ENCODE measurements at regions not wholly inside any gene's neighbourhood (a gene's known extent, or its start where the extent isn't known, plus 50 kb on each side); places are given as distances from the start of the nearest gene placed in this dataset.
"Not testable (repeated sequence)": the region's sequence is repeated elsewhere in the genome, so short reads cannot be mapped to it uniquely, and the experiment has no call there.

- Mint-ChIP-seq H3K27me3 (peaks cover 34% of the 10 kb centered on the region), H3K36me3 (no peaks in the 10 kb centered on the region), H3K9me3 (peaks cover 0 to 4% (median 0%) of the 10 kb centered on the region in 7 donors), H3K4me3 (no peak overlapping the region), H3K27ac (no peak overlapping the region), H3K4me1 (peaks cover 0 to 6% (median 0%) of the 10 kb centered on the region in 4 donors)
- no peak overlapping the region for H3K27ac ChIP-seq (ENCODE audit: insufficient read depth, low read length, poor library complexity, severe bottlenecking)
- DNase-seq (no peak), ATAC-seq (ENCODE audit: low read depth in 2 of 2) (no peak)
- no peaks in the 10 kb centered on the region for H3K36me3 ChIP-seq (ENCODE audit: control insufficient read depth, insufficient read depth, low read length)
- no peaks in the 10 kb centered on the region for H3K9me3 ChIP-seq (ENCODE audit: control insufficient read depth in 2 of 2, low read length in 2 of 2)
- no peak overlapping the region for H3K4me3 ChIP-seq (ENCODE audit: low read depth, low read length)
- peaks cover 12% of the 10 kb centered on the region for H3K27me3 ChIP-seq (ENCODE audit: control insufficient read depth, insufficient read depth, low read length)
- no peaks in the 10 kb centered on the region for H3K4me1 ChIP-seq (ENCODE audit: control insufficient read depth, insufficient read depth, low read length, poor library complexity, severe bottlenecking)
Observed at GRCh38 chr12:105445649-105446048, 115.2 kb downstream of the C12orf75 start.

- H3K27me3 Mint-ChIP-seq = peaks cover 34% of the 10 kb centered on the region
- H3K27ac ChIP-seq (ENCODE audit: insufficient read depth, low read length, poor library complexity, severe bottlenecking); H3K27ac Mint-ChIP-seq; H3K36me3 Mint-ChIP-seq; H3K36me3 ChIP-seq (ENCODE audit: control insufficient read depth, insufficient read depth, low read length); H3K4me1 Mint-ChIP-seq; H3K4me3 ChIP-seq (ENCODE audit: low read depth, low read length); H3K4me1 ChIP-seq (ENCODE audit: control insufficient read depth, insufficient read depth, low read length, poor library complexity, severe bottlenecking); H3K4me3 Mint-ChIP-seq; ATAC-seq (ENCODE audit: low read depth in 2 of 2); DNase-seq; H3K9me3 ChIP-seq (ENCODE audit: control insufficient read depth in 2 of 2, low read length in 2 of 2); H3K9me3 Mint-ChIP-seq: not testable (repeated sequence)
- peaks cover 12% of the 10 kb centered on the region for H3K27me3 ChIP-seq (ENCODE audit: control insufficient read depth, insufficient read depth, low read length)
Observed at GRCh38 chr12:105446460-105446859, 116.0 kb downstream of the C12orf75 start.

- peaks cover 2% of the 10 kb centered on the region for H3K27me3 ChIP-seq (ENCODE audit: control insufficient read depth, insufficient read depth, low read length)
- peaks cover 30% of the 10 kb centered on the region for H3K27me3 Mint-ChIP-seq
Observed at GRCh38 chr12:105449431-105449830, 118.9 kb downstream of the C12orf75 start.

GRCh38 chr12:105451211-105451610 lies 120.7 kb downstream of the C12orf75 start:
- Mint-ChIP-seq H3K27ac (no peak overlapping the region), H3K4me1 (peaks cover 0 to 6% (median 0%) of the 10 kb centered on the region in 4 donors), H3K36me3 (no peaks in the 10 kb centered on the region), H3K4me3 (peak overlapping the region in 1 of 4 donors; percentile 7), H3K9me3 (peaks cover 0 to 2% (median 0%) of the 10 kb centered on the region in 7 donors), H3K27me3 (peaks cover 22% of the 10 kb centered on the region)
- H3K27me3 ChIP-seq (ENCODE audit: control insufficient read depth, insufficient read depth, low read length) = peaks cover 2% of the 10 kb centered on the region
- no peaks in the 10 kb centered on the region for H3K4me1 ChIP-seq (ENCODE audit: control insufficient read depth, insufficient read depth, low read length, poor library complexity, severe bottlenecking)
- H3K9me3 ChIP-seq (ENCODE audit: control insufficient read depth in 2 of 2, low read length in 2 of 2) = no peaks in the 10 kb centered on the region
- H3K4me3 ChIP-seq (ENCODE audit: low read depth, low read length) = no peak overlapping the region
- H3K27ac ChIP-seq (ENCODE audit: insufficient read depth, low read length, poor library complexity, severe bottlenecking) = no peak overlapping the region
- no peaks in the 10 kb centered on the region for H3K36me3 ChIP-seq (ENCODE audit: control insufficient read depth, insufficient read depth, low read length)
- DNase-seq = no peak
- no peak for ATAC-seq (ENCODE audit: low read depth in 2 of 2)

More at GRCh38 chr12:105449431-105449830, 118.9 kb downstream of the C12orf75 start:
- Mint-ChIP-seq H3K36me3 (no peaks in the 10 kb centered on the region), H3K4me3 (no peak overlapping the region), H3K9me3 (peaks cover 0 to 2% (median 0%) of the 10 kb centered on the region in 7 donors), H3K27ac (no peak overlapping the region), H3K4me1 (peaks cover 0 to 6% (median 0%) of the 10 kb centered on the region in 4 donors)
- no peaks in the 10 kb centered on the region for H3K4me1 ChIP-seq (ENCODE audit: control insufficient read depth, insufficient read depth, low read length, poor library complexity, severe bottlenecking)
- DNase-seq = no peak
- no peak for ATAC-seq (ENCODE audit: low read depth in 2 of 2)
- no peaks in the 10 kb centered on the region for H3K36me3 ChIP-seq (ENCODE audit: control insufficient read depth, insufficient read depth, low read length)
- H3K9me3 ChIP-seq (ENCODE audit: control insufficient read depth in 2 of 2, low read length in 2 of 2) = no peaks in the 10 kb centered on the region
- no peak overlapping the region for H3K27ac ChIP-seq (ENCODE audit: insufficient read depth, low read length, poor library complexity, severe bottlenecking)
- H3K4me3 ChIP-seq (ENCODE audit: low read depth, low read length) = no peak overlapping the region

GRCh38 chr12:105451798-105452197 lies 121.3 kb downstream of the C12orf75 start:
- H3K36me3 Mint-ChIP-seq = no peaks in the 10 kb centered on the region
- H3K9me3 Mint-ChIP-seq = peaks cover 0 to 2% (median 0%) of the 10 kb centered on the region in 7 donors
- no peaks in the 10 kb centered on the region for H3K36me3 ChIP-seq (ENCODE audit: control insufficient read depth, insufficient read depth, low read length)
- no peak overlapping the region for H3K4me3 Mint-ChIP-seq
- peaks cover 0 to 6% (median 0%) of the 10 kb centered on the region in 4 donors for H3K4me1 Mint-ChIP-seq
- DNase-seq = no peak
- no peaks in the 10 kb centered on the region for H3K9me3 ChIP-seq (ENCODE audit: control insufficient read depth in 2 of 2, low read length in 2 of 2)
- H3K27ac Mint-ChIP-seq = no peak overlapping the region
- no peak overlapping the region for H3K4me3 ChIP-seq (ENCODE audit: low read depth, low read length)
- H3K27me3 Mint-ChIP-seq = peaks cover 22% of the 10 kb centered on the region
- peaks cover 2% of the 10 kb centered on the region for H3K27me3 ChIP-seq (ENCODE audit: control insufficient read depth, insufficient read depth, low read length)
- H3K27ac ChIP-seq (ENCODE audit: insufficient read depth, low read length, poor library complexity, severe bottlenecking) = no peak overlapping the region
- ATAC-seq (ENCODE audit: low read depth in 2 of 2) = no peak
- H3K4me1 ChIP-seq (ENCODE audit: control insufficient read depth, insufficient read depth, low read length, poor library complexity, severe bottlenecking) = no peaks in the 10 kb centered on the region

GRCh38 chr12:105453316-105453715 lies 122.8 kb downstream of the C12orf75 start:
- Mint-ChIP-seq H3K36me3 (no peaks in the 10 kb centered on the region), H3K9me3 (peaks cover 0 to 2% (median 0%) of the 10 kb centered on the region in 7 donors), H3K27ac (no peak overlapping the region), H3K4me3 (no peak overlapping the region), H3K4me1 (peaks cover 0 to 6% (median 0%) of the 10 kb centered on the region in 4 donors), H3K27me3 (peaks cover 22% of the 10 kb centered on the region)
- Histone ChIP-seq H3K27me3 (ENCODE audit: control insufficient read depth, insufficient read depth, low read length) (peaks cover 2% of the 10 kb centered on the region), H3K9me3 (ENCODE audit: control insufficient read depth in 2 of 2, low read length in 2 of 2) (no peaks in the 10 kb centered on the region), H3K27ac (ENCODE audit: insufficient read depth, low read length, poor library complexity, severe bottlenecking) (no peak overlapping the region), H3K4me3 (ENCODE audit: low read depth, low read length) (no peak overlapping the region), H3K36me3 (ENCODE audit: control insufficient read depth, insufficient read depth, low read length) (no peaks in the 10 kb centered on the region), H3K4me1 (ENCODE audit: control insufficient read depth, insufficient read depth, low read length, poor library complexity, severe bottlenecking) (no peaks in the 10 kb centered on the region)
- DNase-seq (no peak), ATAC-seq (ENCODE audit: low read depth in 2 of 2) (no peak)

GRCh38 chr12:105454688-105455087 lies 124.2 kb downstream of the C12orf75 start:
- Histone ChIP-seq H3K27me3 (ENCODE audit: control insufficient read depth, insufficient read depth, low read length) (peaks cover 2% of the 10 kb centered on the region), H3K4me1 (ENCODE audit: control insufficient read depth, insufficient read depth, low read length, poor library complexity, severe bottlenecking) (no peaks in the 10 kb centered on the region), H3K4me3 (ENCODE audit: low read depth, low read length) (no peak overlapping the region), H3K9me3 (ENCODE audit: control insufficient read depth in 2 of 2, low read length in 2 of 2) (no peaks in the 10 kb centered on the region), H3K27ac (ENCODE audit: insufficient read depth, low read length, poor library complexity, severe bottlenecking) (no peak overlapping the region), H3K36me3 (ENCODE audit: control insufficient read depth, insufficient read depth, low read length) (no peaks in the 10 kb centered on the region)
- H3K4me1 Mint-ChIP-seq = no peaks in the 10 kb centered on the region
- DNase-seq (no peak), ATAC-seq (ENCODE audit: low read depth in 2 of 2) (no peak)
- H3K9me3 Mint-ChIP-seq = no peaks in the 10 kb centered on the region
- no peak overlapping the region for H3K4me3 Mint-ChIP-seq
- H3K27ac Mint-ChIP-seq = no peak overlapping the region
- H3K27me3 Mint-ChIP-seq = peaks cover 17% of the 10 kb centered on the region
- H3K36me3 Mint-ChIP-seq = no peaks in the 10 kb centered on the region

- Mint-ChIP-seq H3K36me3 (no peaks in the 10 kb centered on the region), H3K4me3 (no peak overlapping the region), H3K9me3 (no peaks in the 10 kb centered on the region), H3K27me3 (peaks cover 13% of the 10 kb centered on the region), H3K27ac (no peak overlapping the region), H3K4me1 (no peaks in the 10 kb centered on the region)
- Histone ChIP-seq H3K4me3 (ENCODE audit: low read depth, low read length) (no peak overlapping the region), H3K36me3 (ENCODE audit: control insufficient read depth, insufficient read depth, low read length) (no peaks in the 10 kb centered on the region), H3K27me3 (ENCODE audit: control insufficient read depth, insufficient read depth, low read length) (peaks cover 3% of the 10 kb centered on the region), H3K9me3 (ENCODE audit: control insufficient read depth in 2 of 2, low read length in 2 of 2) (no peaks in the 10 kb centered on the region), H3K4me1 (ENCODE audit: control insufficient read depth, insufficient read depth, low read length, poor library complexity, severe bottlenecking) (no peaks in the 10 kb centered on the region), H3K27ac (ENCODE audit: insufficient read depth, low read length, poor library complexity, severe bottlenecking) (no peak overlapping the region)
- no peak for DNase-seq
- ATAC-seq (ENCODE audit: low read depth in 2 of 2) = no peak
Observed at GRCh38 chr12:105455261-105455660, 124.8 kb downstream of the C12orf75 start.

All from CD4-positive, CD25-positive, alpha-beta regulatory T cell (primary cell).